ENCODE measurements at regions not wholly inside any gene's neighbourhood (a gene's known extent, or its start where the extent isn't known, plus 50 kb on each side); places are given as distances from the start of the nearest gene placed in this dataset.

DNA sequence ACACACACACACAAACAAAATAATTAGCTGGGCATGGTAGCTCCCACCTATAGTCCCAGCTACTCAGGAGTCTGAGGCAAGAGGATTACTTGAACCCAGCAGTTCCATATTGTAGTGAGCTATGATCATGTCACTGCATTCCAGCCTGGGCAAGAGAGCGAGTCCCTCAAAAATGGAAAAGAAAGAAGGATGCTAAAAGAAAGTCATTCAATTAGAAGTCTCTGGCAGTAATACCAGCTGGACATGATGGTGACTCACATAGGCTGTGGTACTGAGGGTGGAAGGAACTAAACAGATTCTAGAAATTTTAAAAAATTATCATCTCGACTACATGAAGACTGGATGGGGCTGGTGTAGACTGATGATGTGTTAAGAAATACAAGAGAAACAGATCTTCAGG is 385.3 kb downstream of the ETV1 start:
- no peak for TF ChIP-seq ESRRG (CRISPR knock-in tag; IDR thresholded peaks at IDR 0.05)
- TF ChIP-seq ZNF565 (CRISPR knock-in tag; conservative IDR thresholded peaks at IDR 0.05; ENCODE audit: low read depth): no peak
- TF ChIP-seq CSDC2 (CRISPR knock-in tag; IDR thresholded peaks at IDR 0.05): no peak
- TF ChIP-seq ZC3H10 (CRISPR knock-in tag; IDR thresholded peaks at IDR 0.05): no peak
- TF ChIP-seq PPARA (CRISPR knock-in tag; IDR thresholded peaks at IDR 0.05; ENCODE audit: borderline replicate concordance): no peak
- no peak for TF ChIP-seq GLIS3 (CRISPR knock-in tag; IDR thresholded peaks at IDR 0.05)
- TF ChIP-seq TOX (CRISPR knock-in tag; IDR thresholded peaks at IDR 0.05; ENCODE audit: borderline replicate concordance): no peak
- TF ChIP-seq ARNTL (CRISPR knock-in tag; IDR thresholded peaks at IDR 0.05; ENCODE audit: borderline replicate concordance, low read depth): no peak
- TF ChIP-seq, protein P1, sequence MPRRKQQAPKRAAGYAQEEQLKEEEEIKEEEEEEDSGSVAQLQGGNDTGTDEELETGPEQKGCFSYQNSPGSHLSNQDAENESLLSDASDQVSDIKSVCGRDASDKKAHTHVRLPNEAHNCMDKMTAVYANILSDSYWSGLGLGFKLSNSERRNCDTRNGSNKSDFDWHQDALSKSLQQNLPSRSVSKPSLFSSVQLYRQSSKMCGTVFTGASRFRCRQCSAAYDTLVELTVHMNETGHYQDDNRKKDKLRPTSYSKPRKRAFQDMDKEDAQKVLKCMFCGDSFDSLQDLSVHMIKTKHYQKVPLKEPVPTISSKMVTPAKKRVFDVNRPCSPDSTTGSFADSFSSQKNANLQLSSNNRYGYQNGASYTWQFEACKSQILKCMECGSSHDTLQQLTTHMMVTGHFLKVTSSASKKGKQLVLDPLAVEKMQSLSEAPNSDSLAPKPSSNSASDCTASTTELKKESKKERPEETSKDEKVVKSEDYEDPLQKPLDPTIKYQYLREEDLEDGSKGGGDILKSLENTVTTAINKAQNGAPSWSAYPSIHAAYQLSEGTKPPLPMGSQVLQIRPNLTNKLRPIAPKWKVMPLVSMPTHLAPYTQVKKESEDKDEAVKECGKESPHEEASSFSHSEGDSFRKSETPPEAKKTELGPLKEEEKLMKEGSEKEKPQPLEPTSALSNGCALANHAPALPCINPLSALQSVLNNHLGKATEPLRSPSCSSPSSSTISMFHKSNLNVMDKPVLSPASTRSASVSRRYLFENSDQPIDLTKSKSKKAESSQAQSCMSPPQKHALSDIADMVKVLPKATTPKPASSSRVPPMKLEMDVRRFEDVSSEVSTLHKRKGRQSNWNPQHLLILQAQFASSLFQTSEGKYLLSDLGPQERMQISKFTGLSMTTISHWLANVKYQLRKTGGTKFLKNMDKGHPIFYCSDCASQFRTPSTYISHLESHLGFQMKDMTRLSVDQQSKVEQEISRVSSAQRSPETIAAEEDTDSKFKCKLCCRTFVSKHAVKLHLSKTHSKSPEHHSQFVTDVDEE (CRISPR knock-in tag; IDR thresholded peaks at IDR 0.05): no peak
- no peak for TF ChIP-seq SNAI2 (CRISPR knock-in tag; IDR thresholded peaks at IDR 0.05)
- no peak for TF ChIP-seq ZNF8 (CRISPR knock-in tag; IDR thresholded peaks at IDR 0.05)
- no peak for TF ChIP-seq ZNF70 (CRISPR knock-in tag; IDR thresholded peaks at IDR 0.05)
- ATAC-seq: no peak

DNA sequence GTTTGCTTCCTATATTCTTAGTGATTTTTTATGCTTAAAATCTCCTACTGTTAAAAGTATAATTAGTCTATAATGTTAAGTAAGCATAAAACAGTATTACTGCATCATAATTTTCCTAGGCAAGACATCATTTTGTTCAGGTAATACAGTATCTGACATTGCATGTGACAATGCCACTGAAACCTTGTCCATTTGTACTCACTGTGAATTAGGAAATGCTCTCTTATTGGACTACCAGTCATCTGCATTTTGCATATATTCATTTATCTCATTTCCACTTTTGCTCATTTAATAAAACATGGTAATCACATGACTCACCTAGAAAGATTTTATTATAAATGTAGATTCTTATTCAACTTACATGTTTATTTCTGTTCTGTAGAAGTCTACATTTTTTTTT is 379.1 kb downstream of the ETV1 start:
- no peak for ATAC-seq
- no peak for TF ChIP-seq ZFP3 (CRISPR knock-in tag; IDR thresholded peaks at IDR 0.05)
- TF ChIP-seq ARNTL (CRISPR knock-in tag; IDR thresholded peaks at IDR 0.05; ENCODE audit: borderline replicate concordance, low read depth): no peak
- no peak for TF ChIP-seq ZNF8 (CRISPR knock-in tag; IDR thresholded peaks at IDR 0.05)
- TF ChIP-seq ZNF70 (CRISPR knock-in tag; IDR thresholded peaks at IDR 0.05): no peak

DNA sequence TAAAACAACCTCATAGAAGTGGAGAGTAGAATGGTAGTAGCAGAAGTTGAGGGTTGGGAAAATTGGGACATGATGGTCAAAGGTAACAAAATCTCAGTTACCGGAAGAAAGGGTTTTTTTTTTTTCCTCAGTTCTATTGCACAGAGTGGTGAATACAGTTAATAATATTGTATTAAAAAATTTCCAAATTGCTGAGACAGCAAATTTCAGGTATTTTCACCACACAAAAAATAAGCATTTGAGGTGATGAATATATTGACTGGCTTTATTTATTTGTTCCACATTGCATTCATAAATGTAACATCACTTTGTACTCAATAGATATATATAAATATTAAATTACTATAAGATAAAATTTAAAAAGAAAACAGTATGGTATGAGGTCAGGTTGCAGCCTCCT is 373.8 kb downstream of the ETV1 start:
- ATAC-seq: no peak
- TF ChIP-seq, protein P2, sequence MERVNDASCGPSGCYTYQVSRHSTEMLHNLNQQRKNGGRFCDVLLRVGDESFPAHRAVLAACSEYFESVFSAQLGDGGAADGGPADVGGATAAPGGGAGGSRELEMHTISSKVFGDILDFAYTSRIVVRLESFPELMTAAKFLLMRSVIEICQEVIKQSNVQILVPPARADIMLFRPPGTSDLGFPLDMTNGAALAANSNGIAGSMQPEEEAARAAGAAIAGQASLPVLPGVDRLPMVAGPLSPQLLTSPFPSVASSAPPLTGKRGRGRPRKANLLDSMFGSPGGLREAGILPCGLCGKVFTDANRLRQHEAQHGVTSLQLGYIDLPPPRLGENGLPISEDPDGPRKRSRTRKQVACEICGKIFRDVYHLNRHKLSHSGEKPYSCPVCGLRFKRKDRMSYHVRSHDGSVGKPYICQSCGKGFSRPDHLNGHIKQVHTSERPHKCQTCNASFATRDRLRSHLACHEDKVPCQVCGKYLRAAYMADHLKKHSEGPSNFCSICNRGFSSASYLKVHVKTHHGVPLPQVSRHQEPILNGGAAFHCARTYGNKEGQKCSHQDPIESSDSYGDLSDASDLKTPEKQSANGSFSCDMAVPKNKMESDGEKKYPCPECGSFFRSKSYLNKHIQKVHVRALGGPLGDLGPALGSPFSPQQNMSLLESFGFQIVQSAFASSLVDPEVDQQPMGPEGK (CRISPR knock-in tag; IDR thresholded peaks at IDR 0.05; ENCODE audit: borderline replicate concordance): no peak
- TF ChIP-seq ZFP30 (CRISPR knock-in tag; IDR thresholded peaks at IDR 0.05): no peak
- TF ChIP-seq ZFP3 (CRISPR knock-in tag; IDR thresholded peaks at IDR 0.05): no peak
- TF ChIP-seq ARNTL (CRISPR knock-in tag; IDR thresholded peaks at IDR 0.05; ENCODE audit: borderline replicate concordance, low read depth): no peak
- TF ChIP-seq GLIS3 (CRISPR knock-in tag; IDR thresholded peaks at IDR 0.05): no peak
- no peak for TF ChIP-seq ZC3H10 (CRISPR knock-in tag; IDR thresholded peaks at IDR 0.05)
- TF ChIP-seq, protein P3, sequence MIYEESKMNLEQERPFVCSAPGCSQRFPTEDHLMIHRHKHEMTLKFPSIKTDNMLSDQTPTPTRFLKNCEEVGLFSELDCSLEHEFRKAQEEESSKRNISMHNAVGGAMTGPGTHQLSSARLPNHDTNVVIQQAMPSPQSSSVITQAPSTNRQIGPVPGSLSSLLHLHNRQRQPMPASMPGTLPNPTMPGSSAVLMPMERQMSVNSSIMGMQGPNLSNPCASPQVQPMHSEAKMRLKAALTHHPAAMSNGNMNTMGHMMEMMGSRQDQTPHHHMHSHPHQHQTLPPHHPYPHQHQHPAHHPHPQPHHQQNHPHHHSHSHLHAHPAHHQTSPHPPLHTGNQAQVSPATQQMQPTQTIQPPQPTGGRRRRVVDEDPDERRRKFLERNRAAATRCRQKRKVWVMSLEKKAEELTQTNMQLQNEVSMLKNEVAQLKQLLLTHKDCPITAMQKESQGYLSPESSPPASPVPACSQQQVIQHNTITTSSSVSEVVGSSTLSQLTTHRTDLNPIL (CRISPR knock-in tag; IDR thresholded peaks at IDR 0.05; ENCODE audit: low read depth): no peak
- TF ChIP-seq ZNF8 (CRISPR knock-in tag; IDR thresholded peaks at IDR 0.05): no peak
- TF ChIP-seq, protein P4, sequence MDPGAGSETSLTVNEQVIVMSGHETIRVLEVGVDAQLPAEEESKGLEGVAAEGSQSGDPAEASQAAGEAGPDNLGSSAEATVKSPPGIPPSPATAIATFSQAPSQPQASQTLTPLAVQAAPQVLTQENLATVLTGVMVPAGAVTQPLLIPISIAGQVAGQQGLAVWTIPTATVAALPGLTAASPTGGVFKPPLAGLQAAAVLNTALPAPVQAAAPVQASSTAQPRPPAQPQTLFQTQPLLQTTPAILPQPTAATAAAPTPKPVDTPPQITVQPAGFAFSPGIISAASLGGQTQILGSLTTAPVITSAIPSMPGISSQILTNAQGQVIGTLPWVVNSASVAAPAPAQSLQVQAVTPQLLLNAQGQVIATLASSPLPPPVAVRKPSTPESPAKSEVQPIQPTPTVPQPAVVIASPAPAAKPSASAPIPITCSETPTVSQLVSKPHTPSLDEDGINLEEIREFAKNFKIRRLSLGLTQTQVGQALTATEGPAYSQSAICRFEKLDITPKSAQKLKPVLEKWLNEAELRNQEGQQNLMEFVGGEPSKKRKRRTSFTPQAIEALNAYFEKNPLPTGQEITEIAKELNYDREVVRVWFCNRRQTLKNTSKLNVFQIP (CRISPR knock-in tag; IDR thresholded peaks at IDR 0.05; ENCODE audit: borderline replicate concordance, low read depth): no peak
- TF ChIP-seq RARB (CRISPR knock-in tag; IDR thresholded peaks at IDR 0.05): no peak
- TF ChIP-seq ISL1 (CRISPR knock-in tag; IDR thresholded peaks at IDR 0.05): no peak
- TF ChIP-seq OSR1 (CRISPR knock-in tag; IDR thresholded peaks at IDR 0.05): no peak
- no peak for TF ChIP-seq SNAI2 (CRISPR knock-in tag; IDR thresholded peaks at IDR 0.05)
- TF ChIP-seq, protein P5, sequence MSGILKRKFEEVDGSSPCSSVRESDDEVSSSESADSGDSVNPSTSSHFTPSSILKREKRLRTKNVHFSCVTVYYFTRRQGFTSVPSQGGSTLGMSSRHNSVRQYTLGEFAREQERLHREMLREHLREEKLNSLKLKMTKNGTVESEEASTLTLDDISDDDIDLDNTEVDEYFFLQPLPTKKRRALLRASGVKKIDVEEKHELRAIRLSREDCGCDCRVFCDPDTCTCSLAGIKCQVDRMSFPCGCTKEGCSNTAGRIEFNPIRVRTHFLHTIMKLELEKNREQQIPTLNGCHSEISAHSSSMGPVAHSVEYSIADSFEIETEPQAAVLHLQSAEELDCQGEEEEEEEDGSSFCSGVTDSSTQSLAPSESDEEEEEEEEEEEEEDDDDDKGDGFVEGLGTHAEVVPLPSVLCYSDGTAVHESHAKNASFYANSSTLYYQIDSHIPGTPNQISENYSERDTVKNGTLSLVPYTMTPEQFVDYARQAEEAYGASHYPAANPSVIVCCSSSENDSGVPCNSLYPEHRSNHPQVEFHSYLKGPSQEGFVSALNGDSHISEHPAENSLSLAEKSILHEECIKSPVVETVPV (CRISPR knock-in tag; IDR thresholded peaks at IDR 0.05): no peak

All from SK-N-SH treated with all-trans-retinoic acid at 6 μM for 48 hours (cell line).